Natural killer cell treated with Interleukin-12 subunit alpha and Interleukin-12 subunit beta and Interleukin-15 and Interleukin-18, amount 100 ng/mL, for 72 hours (primary cell): ENCODE measurements at regions not wholly inside any gene's neighbourhood (a gene's known extent, or its start where the extent isn't known, plus 50 kb on each side); places are given as distances from the start of the nearest gene placed in this dataset.

Experiments
- ATAC-seq, 2 donors: fragments of 150-1000 bp; cut with Tn5 transposase in 1 of 2; sonication (Bioruptor Pico), chemical (Tn5 transposase) in 1 of 2; 2 replicates each; pipeline ENCODE4 v1.10.0; 2021
- DNase-seq: peaks from one replicate; pipeline ENCODE4 v3.0.0; 2022; ENCODE audit warnings: low spot score
- H3K27ac Mint-ChIP-seq, 2 donors: 1 replicate in 1 of 2; 2 replicates in 1 of 2; pipeline ENCODE4 v1.8.0; 2022; ENCODE audit warnings: mixed read lengths in 2 of 2, mild to moderate bottlenecking in 1 of 2, moderate library complexity in 1 of 2
- H3K27me3 Mint-ChIP-seq, 2 donors: 1 replicate in 1 of 2; 2 replicates in 1 of 2; pipeline ENCODE4 v1.8.0; 2022; ENCODE audit warnings: mixed read lengths in 2 of 2
- H3K36me3 Mint-ChIP-seq: one replicate; pipeline ENCODE4 v1.8.0; 2022; ENCODE audit warnings: mixed read lengths
- H3K4me1 Mint-ChIP-seq, 2 donors: 1 replicate in 1 of 2; 2 replicates in 1 of 2; pipeline ENCODE4 v1.8.0; 2022; ENCODE audit warnings: low read depth in 2 of 2, mixed read lengths in 2 of 2, mild to moderate bottlenecking in 1 of 2
- H3K4me3 Mint-ChIP-seq: one replicate; pipeline ENCODE4 v1.8.0; 2022; ENCODE audit warnings: mixed read lengths
- H3K9me3 Mint-ChIP-seq: 2 replicates; pipeline ENCODE4 v1.8.0; 2022; ENCODE audit warnings: mixed read lengths

GRCh38 chr2:118348380-118349034, 260.2 kb downstream of the INSIG2 start:
- H3K27me3 Mint-ChIP-seq: peaks cover 8 to 37% of the 10 kb centered on the region in 2 donors

GRCh38 chr2:118345465-118345864, 257.2 kb downstream of the INSIG2 start:
- ATAC-seq (no peak), DNase-seq (no peak)
- peaks cover 3 to 18% of the 10 kb centered on the region in 2 donors for H3K27me3 Mint-ChIP-seq
- no peaks in the 10 kb centered on the region for H3K4me1 Mint-ChIP-seq
- no peaks in the 10 kb centered on the region for H3K36me3 Mint-ChIP-seq
- no peak overlapping the region for H3K4me3 Mint-ChIP-seq
- H3K9me3 Mint-ChIP-seq: no peaks in the 10 kb centered on the region
- H3K27ac Mint-ChIP-seq: no peak overlapping the region

More at GRCh38 chr2:118348380-118349034, 260.2 kb downstream of the INSIG2 start:
- Mint-ChIP-seq H3K27ac (no peak overlapping the region), H3K36me3 (no peaks in the 10 kb centered on the region), H3K9me3 (no peaks in the 10 kb centered on the region), H3K4me3 (no peak overlapping the region), H3K4me1 (no peaks in the 10 kb centered on the region)
- DNase-seq: no peak
- no peak for ATAC-seq

DNA sequence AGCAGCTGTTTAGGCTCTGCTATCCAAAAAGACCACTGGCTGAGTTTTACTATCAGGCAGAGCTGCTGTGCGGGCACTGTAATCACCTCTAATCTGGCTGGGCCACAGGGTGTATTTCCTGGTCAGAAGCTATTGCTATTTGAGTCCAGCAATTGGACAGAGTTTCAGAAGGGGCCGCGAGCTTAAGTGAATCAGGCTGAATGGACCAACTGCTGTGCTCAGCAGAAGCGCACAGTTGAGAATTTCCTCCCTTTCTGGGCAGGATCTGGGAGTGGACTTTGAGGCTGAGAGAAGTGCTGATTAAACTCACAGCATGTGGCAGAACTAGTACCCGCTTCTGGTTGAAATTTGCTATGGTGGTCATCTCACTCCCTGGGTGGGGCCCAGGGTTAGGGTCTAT, 251.8 kb downstream of the INSIG2 start:
- DNase-seq: no peak
- Mint-ChIP-seq H3K27ac (no peak overlapping the region), H3K27me3 (peaks cover 6 to 33% of the 10 kb centered on the region in 2 donors), H3K9me3 (peaks cover 11% of the 10 kb centered on the region), H3K36me3 (peaks cover 14% of the 10 kb centered on the region), H3K4me3 (no peak overlapping the region), H3K4me1 (no peaks in the 10 kb centered on the region)
- ATAC-seq: no peak

GRCh38 chr2:118339386-118339785, 251.1 kb downstream of the INSIG2 start:
- Mint-ChIP-seq H3K9me3 (peaks cover 11% of the 10 kb centered on the region), H3K4me1 (no peaks in the 10 kb centered on the region), H3K27me3 (peaks cover 6 to 26% of the 10 kb centered on the region in 2 donors), H3K36me3 (peaks cover 14% of the 10 kb centered on the region), H3K27ac (no peak overlapping the region), H3K4me3 (no peak overlapping the region)
- DNase-seq: no peak
- ATAC-seq: no peak

- Mint-ChIP-seq H3K4me1 (no peaks in the 10 kb centered on the region), H3K27ac (no peak overlapping the region), H3K9me3 (peaks cover 7% of the 10 kb centered on the region), H3K36me3 (peaks cover 4% of the 10 kb centered on the region), H3K27me3 (peaks cover 18 to 46% of the 10 kb centered on the region in 2 donors), H3K4me3 (no peak overlapping the region)
- no peak for DNase-seq
- ATAC-seq: no peak
Measured at GRCh38 chr2:118333664-118334063, 245.4 kb downstream of the INSIG2 start.

GRCh38 chr2:118325321-118325955, 237.2 kb downstream of the INSIG2 start:
- DNase-seq (no peak), ATAC-seq (no peak)
- no peak overlapping the region for H3K27ac Mint-ChIP-seq
- peaks cover 24 to 50% of the 10 kb centered on the region in 2 donors for H3K27me3 Mint-ChIP-seq
- no peaks in the 10 kb centered on the region for H3K36me3 Mint-ChIP-seq
- H3K4me1 Mint-ChIP-seq: no peaks in the 10 kb centered on the region
- peaks cover 7% of the 10 kb centered on the region for H3K9me3 Mint-ChIP-seq
- H3K4me3 Mint-ChIP-seq: no peak overlapping the region

GRCh38 chr2:118322406-118322805, 234.1 kb downstream of the INSIG2 start:
- no peak for ATAC-seq
- Mint-ChIP-seq H3K9me3 (peaks cover 6% of the 10 kb centered on the region), H3K27ac (no peak overlapping the region), H3K4me1 (no peaks in the 10 kb centered on the region), H3K4me3 (no peak overlapping the region), H3K36me3 (no peaks in the 10 kb centered on the region), H3K27me3 (peaks cover 23 to 54% of the 10 kb centered on the region in 2 donors)
- no peak for DNase-seq

GRCh38 chr2:118321432-118322105, 233.3 kb downstream of the INSIG2 start:
- DNase-seq (no peak), ATAC-seq (no peak)
- Mint-ChIP-seq H3K4me3 (no peak overlapping the region), H3K9me3 (peaks cover 6% of the 10 kb centered on the region), H3K27ac (no peak overlapping the region), H3K4me1 (no peaks in the 10 kb centered on the region), H3K27me3 (peaks cover 26 to 61% of the 10 kb centered on the region in 2 donors), H3K36me3 (no peaks in the 10 kb centered on the region)

DNA sequence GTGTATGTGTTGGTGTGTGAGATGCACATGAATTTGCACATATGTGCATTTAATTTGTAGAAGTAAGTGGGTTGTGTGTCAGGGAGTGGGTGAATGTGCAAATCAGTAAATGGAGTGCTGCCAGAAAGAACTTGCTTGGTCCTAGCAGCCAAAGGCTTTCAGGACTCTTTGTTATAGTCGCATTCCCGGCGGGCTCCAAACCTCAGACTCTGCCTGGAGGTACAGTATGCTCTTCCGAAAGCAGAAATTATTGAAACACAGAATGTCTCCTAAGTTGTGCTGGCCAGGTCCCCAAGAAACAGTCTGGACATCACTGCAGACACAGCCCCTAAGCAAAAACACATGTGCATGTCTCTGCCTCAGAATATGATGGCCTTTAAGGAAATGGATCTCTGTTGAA, 232.4 kb downstream of the INSIG2 start:
- Mint-ChIP-seq H3K4me3 (no peak overlapping the region), H3K27me3 (peaks cover 28 to 68% of the 10 kb centered on the region in 2 donors), H3K36me3 (no peaks in the 10 kb centered on the region), H3K27ac (no peak overlapping the region), H3K4me1 (no peaks in the 10 kb centered on the region), H3K9me3 (peaks cover 8% of the 10 kb centered on the region)
- no peak for ATAC-seq
- DNase-seq: no peak

DNA sequence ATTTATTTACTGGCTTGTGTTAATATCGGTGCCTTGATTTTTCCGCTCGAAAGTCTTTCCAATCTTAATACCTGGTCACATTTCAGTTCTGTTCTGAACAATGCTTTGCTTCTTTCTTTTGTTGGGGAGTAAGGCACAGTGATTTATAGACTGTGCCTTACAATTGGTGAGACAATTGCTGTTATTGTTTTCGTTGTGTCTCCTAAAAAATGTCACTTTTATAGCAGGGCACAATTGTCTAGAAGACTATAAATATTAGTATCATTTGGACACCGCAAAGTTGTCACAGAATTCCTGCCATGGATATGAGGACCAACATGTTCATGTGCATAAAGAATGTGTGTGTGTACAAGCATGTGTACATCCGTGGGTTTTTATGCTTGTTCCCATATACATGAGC, 231.9 kb downstream of the INSIG2 start:
- ATAC-seq: no peak
- Mint-ChIP-seq H3K4me1 (no peaks in the 10 kb centered on the region), H3K4me3 (no peak overlapping the region), H3K27ac (no peak overlapping the region), H3K27me3 (peaks cover 32 to 72% of the 10 kb centered on the region in 2 donors), H3K9me3 (peaks cover 8% of the 10 kb centered on the region), H3K36me3 (no peaks in the 10 kb centered on the region)
- no peak for DNase-seq

DNA sequence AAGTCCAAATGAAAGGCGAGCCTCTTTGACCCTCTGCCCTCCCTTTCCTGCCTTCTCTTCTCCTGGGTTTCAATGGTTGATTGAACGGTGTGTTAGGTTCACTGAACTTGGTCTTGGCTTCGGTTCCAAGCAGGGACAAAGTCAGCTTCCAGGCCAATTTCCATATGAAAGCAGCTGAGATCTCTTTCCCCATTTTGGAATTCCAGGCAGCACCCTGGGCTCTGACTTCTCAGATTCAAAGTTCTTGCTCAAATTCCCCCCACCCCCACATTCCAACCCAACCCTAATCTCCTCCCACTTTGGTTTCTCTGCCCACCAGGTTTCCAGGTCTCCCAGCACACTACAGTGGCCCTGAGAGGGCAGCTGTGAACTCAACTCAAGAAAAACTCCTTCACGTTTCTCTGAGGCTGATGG, 231.0 kb downstream of the INSIG2 start:
- no peaks in the 10 kb centered on the region for H3K4me1 Mint-ChIP-seq
- no peak overlapping the region for H3K4me3 Mint-ChIP-seq
- no peak for DNase-seq
- H3K27me3 Mint-ChIP-seq: peaks cover 34 to 79% of the 10 kb centered on the region in 2 donors
- peaks cover 8% of the 10 kb centered on the region for H3K9me3 Mint-ChIP-seq
- H3K36me3 Mint-ChIP-seq: no peaks in the 10 kb centered on the region
- no peak overlapping the region for H3K27ac Mint-ChIP-seq
- ATAC-seq: no peak

- Mint-ChIP-seq H3K4me3 (no peak overlapping the region), H3K36me3 (no peaks in the 10 kb centered on the region), H3K27ac (no peak overlapping the region), H3K9me3 (peaks cover 2% of the 10 kb centered on the region), H3K4me1 (no peaks in the 10 kb centered on the region), H3K27me3 (peaks cover 21 to 63% of the 10 kb centered on the region in 2 donors)
- no peak for ATAC-seq
- no peak for DNase-seq
Measured at GRCh38 chr2:118315606-118316005, 227.3 kb downstream of the INSIG2 start.

DNA sequence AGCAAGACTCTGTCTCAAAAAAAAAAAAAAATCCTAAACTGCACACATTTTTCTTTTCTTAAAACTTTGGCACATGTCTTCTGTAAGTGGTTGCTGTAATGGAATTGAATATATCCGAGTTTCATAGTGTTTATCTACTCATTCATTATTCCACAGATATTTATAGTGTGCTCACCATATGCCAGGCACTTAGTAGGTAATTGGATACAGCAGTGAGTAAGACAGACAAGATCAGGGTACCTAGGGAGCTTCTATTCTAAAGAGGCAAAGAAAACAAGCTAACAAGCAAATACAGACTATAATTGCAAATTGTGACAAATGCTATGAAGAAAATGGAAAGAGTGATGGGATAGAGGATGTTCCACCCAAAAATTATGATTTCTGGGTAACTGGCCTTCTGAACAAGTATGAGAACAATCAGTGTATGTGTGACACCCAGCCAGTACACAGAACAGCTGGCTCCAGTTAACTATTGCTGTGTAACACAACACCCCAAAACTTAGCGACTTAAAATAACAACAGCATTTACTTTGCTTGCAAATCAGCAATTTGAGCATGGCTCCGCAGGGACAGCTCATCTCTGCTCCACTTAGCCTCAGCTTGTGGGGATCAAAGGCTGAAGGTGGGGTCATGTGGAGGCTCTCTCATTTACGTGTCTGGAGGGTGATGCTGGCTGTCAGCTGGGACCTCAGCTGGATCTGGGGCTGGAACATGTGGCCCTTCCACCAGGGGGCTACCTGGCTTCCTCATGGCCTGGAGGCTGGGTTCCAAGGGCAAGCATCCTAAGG, 224.9 kb downstream of the INSIG2 start:
- Mint-ChIP-seq H3K27me3 (peaks cover 20 to 44% of the 10 kb centered on the region in 2 donors), H3K4me1 (no peaks in the 10 kb centered on the region), H3K9me3 (peaks cover 2% of the 10 kb centered on the region), H3K27ac (no peak overlapping the region), H3K4me3 (no peak overlapping the region), H3K36me3 (no peaks in the 10 kb centered on the region)
- DNase-seq (no peak), ATAC-seq (no peak)
